DND-41 (cell line): ENCODE measurements at regions not wholly inside any gene's neighbourhood (a gene's known extent, or its start where the extent isn't known, plus 50 kb on each side); places are given as distances from the start of the nearest gene placed in this dataset.

ENCODE experiments used
- EZH2 ChIP-seq: IDR thresholded peaks from 3 replicates; pipeline ENCODE4 v1.6.1; 2012; ENCODE audit warnings: borderline replicate concordance, low read depth, mild to moderate bottlenecking, moderate library complexity, low read length, inconsistent platforms; ENCODE audit not compliant: severe bottlenecking
- TF ChIP-seq, protein P1 (sequence below): IDR thresholded peaks from 2 replicates; pipeline ENCODE4 v1.5.1; 2012; ENCODE audit warnings: borderline replicate concordance, low read length, moderate library complexity, mild to moderate bottlenecking; ENCODE audit not compliant: poor library complexity, severe bottlenecking; ENCODE audit errors: extremely low read depth

DNA sequence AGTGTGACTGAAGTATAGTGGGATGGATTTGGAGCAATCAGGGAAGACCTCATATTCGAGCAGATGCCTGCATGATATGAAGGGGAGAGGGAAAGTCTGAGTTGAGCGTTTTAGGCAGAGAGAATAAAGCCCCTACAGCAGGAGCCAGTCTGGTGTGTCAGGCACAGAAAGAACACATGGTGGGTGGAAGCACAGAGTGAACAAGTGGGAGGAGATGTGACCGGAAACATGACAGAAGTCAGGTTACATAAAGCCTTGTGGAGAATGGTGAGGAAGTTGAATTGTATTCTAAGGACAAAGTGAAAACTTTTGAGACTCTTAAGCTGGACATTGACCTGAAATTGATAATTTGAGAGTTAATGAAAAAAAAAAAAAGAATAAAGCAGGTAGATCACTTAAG, 541.0 kb downstream of the PLOD2 start:
- TF ChIP-seq, protein P1, sequence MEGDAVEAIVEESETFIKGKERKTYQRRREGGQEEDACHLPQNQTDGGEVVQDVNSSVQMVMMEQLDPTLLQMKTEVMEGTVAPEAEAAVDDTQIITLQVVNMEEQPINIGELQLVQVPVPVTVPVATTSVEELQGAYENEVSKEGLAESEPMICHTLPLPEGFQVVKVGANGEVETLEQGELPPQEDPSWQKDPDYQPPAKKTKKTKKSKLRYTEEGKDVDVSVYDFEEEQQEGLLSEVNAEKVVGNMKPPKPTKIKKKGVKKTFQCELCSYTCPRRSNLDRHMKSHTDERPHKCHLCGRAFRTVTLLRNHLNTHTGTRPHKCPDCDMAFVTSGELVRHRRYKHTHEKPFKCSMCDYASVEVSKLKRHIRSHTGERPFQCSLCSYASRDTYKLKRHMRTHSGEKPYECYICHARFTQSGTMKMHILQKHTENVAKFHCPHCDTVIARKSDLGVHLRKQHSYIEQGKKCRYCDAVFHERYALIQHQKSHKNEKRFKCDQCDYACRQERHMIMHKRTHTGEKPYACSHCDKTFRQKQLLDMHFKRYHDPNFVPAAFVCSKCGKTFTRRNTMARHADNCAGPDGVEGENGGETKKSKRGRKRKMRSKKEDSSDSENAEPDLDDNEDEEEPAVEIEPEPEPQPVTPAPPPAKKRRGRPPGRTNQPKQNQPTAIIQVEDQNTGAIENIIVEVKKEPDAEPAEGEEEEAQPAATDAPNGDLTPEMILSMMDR = no peak
- no peak for TF ChIP-seq EZH2
